HG03571 (cell line): ENCODE measurements at regions not wholly inside any gene's neighbourhood (a gene's known extent, or its start where the extent isn't known, plus 50 kb on each side); places are given as distances from the start of the nearest gene placed in this dataset.

Experiments
- ATAC-seq: cut with Tn5 transposase; IDR thresholded peaks from one replicate; pipeline ENCODE4 v1.9.1; 2021; ENCODE audit not compliant: unreplicated experiment

DNA sequence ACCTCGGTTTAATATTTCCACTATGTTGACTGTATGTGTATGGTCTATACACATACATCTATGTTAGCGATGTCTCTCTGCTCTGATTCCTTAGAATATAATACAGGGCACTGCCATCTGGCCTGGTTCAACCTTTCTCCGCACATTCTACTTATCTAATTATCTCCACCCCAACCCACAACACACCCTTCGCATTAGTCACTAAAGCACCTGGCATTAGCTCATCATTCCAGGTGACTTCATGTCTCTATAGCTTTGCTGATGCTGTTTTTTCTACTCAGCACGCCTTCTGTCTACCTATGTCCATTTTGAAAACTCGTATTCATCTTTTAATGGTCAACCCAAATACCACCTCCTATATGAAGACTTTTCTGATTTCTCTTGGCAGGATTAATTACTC, 425.2 kb upstream of the RASGEF1B start:
- ATAC-seq, result no peak

DNA sequence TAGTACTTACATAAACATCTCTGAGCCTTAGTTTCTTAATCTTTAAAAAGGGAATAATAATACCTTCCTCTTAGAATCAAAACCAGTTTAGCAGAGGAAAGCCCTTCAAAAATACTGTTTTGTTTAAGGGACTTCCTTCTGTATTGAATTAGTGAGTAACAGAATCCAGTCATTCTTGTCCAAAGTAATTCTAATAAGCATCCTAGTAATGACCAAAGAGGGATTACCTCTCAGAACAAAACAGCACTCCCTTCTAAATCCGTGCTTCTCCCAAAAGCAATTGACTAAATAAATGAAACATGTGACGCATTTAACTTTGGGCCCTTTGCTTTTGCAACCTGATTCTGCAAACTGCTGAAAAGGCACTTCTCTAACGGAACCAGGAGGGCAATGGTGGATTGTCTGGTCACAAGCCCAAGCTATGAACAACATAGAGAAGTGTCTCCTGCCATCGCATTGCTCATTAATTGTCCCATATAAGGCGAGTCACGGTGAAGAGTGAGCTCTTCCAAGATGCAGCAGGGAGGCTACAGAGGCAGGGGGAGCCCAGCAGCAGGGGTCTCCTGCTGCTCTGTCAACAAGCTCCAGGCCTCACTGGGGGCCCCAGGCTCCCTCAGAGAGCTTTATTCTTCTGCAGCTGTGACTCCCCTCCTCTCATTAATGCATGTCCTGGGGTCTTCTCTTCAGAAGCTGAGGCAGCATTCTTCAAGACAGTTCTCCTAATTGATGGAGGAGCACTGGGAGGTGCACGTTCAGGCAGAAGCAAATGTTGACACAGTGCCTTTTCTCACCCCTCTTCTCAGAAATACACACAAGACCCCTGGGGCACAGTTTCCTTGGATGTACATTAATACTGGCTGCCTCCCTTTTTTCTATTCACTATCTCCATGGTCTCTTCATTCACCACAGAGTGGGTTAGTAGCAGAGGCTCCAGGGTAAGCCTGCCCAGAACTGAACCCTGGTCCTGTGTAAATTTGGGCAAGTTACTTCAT, 419.6 kb upstream of the RASGEF1B start:
- no peak for ATAC-seq

DNA sequence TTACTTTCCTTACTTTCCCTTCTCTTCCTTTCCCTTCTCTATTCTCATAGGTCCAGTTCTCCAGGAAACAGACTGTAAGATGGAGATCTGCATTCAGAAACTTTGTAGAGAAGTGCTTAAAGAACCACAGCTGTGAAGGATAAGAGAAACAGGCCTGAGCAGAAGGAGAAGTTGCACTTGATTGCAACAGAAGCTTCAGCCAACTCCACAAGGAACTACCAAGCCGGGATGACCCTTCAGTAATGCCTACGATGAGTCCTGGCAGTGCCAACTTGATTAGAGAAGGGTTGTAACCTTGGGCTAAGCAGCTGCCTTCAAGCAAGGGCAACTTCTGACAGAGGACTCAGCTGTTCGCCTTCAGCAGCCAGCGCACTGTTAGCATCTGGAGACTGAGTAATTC, 413.3 kb upstream of the RASGEF1B start:
- ATAC-seq, result no peak

DNA sequence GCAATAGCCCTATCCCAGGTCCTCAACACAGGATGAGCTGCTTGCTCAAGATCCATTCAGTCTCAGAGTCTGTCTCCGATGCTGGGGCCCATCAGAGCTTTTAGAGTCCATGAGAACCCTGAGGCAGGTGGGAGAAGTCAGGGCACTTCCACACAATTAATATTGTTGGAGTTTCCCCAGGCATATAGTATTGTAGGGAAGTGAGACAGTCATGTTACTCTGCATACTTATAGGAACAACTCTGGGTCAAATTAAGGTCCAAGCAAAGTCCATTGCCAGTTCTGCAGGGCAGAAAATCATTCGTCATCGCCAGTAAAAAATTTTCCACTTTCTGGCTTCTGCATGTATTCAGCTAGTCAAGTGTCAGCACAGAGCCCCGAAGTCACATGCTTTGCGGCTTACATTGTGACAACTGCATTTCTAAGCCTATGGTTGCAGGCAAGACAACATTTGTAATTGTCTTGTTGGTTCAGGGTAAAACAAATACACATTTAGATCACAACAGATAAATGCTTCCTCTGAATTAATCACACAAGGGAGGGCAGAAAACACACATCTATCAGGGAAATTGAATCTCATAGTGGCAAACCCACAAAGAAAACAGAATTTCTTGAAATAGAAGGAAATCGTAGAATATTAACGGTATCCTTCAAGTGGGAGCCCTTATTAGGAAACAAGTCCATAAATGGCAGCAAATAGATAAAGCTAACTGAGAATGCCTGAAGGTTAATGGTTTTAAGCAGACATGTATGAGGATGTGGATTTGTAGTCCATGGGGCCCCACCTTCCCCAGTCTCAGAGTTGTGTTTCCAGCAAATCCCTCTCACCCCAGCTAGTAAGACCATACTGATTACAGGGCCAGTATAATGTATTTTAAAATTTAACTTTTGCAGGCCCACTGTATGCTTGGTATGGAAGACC, 412.1 kb upstream of the RASGEF1B start:
- no peak for ATAC-seq

DNA sequence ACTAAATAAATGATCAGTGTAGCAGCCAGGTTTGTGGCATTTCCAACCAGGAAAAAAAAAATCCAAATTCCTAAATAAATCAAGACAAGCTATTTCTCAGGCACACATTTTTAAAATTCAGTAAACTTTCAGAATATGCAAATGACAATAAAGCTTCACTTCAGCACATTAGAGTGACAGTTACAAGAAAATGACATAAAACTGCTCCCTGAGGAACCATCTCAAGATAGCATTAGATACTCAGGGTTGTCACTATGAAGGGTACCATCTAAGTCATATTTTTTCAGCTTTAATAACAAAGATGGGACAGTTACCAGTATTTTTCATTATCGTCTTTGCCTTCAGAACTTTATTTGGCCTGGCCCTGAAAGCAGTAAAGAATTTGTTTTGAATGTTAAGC, 411.3 kb upstream of the RASGEF1B start:
- ATAC-seq, result no peak

DNA sequence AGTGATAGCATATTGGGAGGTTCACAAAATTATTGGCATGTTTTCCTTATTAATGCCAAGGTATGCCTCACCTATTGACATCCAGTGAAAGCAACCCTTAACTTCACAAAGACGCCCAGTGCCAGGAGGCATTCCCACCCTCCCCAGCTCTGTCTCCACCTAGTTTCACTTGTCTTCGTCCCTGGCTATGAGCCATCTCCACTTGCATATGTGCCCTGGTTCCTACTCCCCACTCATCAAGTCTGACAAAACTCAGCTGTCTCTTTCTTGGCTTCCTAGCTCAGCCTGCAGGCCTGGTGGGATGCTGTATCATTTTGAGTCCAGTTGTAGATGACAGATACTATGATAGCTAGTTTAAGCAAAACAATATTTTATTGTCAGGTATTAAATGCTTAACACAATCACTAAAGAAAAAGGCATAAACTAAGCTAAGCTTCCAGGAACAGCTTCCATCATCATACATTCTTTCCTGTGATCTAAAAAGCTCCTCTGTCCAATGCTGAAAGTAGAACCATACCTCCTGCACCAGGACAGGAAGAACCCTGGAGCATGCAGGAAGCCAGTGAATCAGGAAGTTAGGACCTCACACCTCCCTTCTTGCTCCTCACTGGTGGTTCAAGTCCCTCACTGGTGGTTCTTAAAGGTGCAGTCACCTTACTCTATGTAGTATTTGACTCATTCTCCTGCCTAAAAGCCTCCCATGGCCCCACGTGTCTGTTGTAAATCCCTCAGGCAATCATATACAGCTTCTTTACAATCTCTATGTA, 410.3 kb upstream of the RASGEF1B start:
- no peak for ATAC-seq

DNA sequence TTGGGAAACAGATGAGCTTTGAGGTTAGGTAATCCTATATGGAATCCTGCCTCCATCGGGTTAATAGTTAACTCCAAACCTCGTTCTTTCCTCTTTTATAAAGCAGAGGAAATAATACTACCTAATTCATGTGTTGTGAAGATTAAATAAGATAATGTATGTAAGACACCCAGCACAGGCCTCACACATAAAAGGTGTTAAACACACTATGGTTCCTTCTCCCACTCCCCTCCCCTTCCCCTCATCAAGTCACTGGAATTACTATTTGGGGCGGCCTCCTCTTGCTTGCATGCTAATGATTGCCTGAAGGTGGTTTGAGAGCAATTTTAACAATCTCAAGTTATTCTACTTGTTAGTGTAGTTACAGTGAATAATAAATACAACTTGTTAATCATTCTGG, 404.4 kb upstream of the RASGEF1B start:
- no peak for ATAC-seq

DNA sequence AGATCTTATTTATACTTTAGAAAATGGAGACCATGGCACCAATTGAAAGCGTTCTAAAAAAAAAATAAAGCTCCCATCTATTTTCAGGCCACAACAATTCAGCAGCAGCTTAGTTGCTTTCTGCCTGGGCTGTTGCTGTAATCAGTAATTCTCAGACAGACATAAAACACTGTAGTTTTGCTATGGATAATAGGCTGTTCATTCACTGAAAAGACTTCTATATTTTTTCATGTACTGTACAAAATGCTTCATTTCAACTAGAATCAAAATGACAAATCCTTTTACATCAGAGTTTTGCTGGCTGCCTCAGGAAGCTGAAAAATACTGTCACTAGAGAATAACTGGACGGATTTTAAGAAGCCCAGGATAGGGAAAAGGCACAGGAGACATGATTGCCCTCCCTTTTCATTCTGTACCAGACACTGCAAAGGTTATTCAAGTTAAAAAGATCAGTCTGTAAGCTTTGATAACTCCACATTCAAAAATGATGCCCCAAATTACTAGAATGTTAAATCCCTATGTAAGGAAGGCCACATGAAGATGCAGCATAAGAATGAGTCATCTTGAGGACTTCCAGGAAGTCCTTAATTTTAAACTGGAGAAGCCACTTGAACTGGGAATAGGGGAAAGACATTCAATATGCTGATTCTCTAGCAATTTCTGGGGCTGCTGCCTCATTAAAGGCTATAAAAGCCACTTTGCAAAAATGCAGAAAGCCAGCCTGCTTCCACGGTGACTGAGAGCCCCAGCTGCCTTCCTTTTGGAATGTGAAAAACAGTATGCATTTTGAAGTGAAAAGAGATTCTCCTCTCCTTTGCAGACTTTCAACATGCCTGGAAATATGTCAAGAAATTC, 403.2 kb upstream of the RASGEF1B start:
- no peak for ATAC-seq

DNA sequence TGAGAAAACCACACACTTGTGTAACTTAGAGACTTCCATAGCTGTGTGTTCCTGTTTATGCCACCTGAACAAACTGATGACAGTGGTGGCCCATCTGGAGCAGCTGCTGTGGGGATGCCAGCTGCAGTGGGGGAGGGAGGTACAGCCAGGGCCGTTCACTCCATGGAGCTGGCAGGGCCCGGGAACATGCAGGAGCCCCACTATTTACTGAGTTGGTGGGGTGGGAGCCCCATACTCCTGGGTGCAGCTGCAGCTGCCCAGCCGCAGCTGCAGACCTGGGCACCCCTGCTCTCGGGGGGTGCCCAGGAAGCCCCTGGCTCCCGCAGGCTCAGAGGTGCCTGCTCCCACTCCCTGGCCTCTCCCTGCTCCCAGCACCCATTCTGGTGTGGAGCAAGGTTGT, 398.6 kb upstream of the RASGEF1B start:
- no peak for ATAC-seq

DNA sequence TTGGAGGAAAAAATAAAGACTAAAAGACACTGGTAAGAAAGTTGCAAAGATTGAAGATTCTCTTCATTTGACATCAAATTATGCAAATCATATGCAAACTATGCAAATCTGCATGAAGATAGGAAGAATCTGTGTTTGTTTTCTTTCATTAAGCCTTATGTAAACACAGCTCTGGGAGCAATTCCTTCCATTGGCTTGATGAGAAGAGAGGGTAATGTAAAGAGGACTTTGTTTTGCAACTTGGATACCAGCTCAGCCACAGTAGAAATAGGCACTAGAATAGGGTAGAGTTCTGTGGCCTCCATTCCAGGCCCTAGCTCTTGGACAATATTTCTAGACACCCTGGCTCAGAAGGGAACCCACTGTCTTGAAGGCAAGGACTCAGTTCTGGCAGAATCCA, 388.4 kb upstream of the RASGEF1B start:
- ATAC-seq, result no peak

DNA sequence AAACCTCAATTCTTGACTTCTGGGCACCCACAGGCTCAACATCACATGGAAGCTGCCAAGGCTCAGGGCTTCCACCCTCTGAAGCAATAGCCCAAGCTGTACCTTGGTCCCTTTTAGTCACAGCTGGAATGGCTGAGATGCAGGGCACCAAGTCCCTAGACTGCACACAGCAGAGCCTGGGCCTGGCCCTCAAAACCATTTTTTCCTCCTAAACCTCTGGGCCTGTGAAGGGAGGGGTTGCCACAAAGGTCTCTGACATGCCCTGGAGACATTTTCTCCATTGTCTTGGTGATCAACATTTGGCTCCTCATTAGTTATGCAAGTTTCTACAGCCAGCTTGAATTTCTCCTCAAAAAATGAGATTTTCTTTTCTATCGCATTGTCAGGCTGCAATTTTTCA, 382.7 kb upstream of the RASGEF1B start:
- no peak for ATAC-seq

DNA sequence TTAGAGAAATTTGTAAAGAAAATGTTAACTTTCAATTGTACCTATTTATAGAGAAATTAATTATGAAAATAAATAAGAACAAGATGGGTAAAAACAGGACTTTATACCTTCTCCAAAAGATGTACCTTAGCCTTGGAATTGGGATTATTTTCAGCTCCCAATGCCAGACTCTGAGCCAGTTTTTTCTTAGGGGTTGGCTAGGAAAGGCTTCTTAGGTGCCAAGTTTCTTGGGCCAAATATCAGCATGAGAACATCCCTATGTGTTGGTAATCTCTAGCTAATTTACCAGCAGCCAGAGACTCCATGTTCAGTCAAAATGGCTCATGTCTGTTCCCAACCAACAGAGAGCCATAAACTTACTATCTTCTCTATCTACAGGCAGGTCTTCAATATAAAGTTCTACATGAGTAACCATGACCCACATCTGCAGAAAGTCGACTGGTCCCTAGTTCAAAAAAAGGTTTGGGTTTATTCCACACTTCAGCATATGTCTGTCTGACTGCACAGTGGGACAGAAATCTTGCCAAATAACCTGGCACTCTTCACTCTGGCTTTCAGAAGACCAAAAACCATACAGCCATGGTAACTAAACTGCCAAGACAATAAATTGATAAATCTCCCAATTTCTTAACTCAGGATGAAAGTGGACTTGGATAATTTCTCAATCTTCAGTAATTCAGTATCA, 380.5 kb upstream of the RASGEF1B start:
- no peak for ATAC-seq

DNA sequence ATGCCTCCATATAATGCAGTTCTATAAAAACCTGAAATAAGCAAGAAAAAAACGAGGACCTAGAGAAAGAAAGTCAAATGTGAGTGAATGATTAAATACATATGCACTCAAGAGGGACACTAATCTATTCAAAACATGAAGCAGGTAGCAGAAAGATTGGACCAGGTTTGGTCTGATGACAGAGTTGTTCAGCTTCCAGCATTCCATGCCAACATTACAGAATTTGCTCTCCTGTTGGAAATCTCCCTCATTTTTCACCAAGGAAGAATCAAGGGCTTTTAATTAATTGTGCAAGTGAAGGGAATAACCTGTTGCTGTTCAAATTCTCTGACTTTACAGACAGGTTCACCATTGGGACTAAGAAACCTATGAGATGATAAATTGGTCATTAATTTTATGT, 379.0 kb upstream of the RASGEF1B start:
- no peak for ATAC-seq

DNA sequence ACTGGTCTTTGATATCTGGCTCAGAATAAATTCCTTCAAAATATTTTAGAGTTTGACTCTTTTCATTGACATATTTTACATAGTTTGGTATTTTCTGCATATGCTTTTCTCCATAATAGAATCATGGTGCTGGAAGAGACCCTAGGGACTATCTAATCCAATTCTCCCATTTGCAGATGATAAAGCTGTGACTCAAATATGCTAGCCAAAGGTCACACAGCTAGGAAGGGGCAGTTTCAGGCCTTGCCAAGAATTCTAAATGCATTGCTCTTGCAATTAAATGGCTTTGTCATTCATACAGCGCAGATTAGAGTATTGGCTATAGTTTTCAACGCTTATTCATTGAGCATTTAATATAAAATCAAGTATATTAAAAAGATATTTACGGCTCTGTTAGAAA, 374.1 kb upstream of the RASGEF1B start:
- ATAC-seq, result no peak

DNA sequence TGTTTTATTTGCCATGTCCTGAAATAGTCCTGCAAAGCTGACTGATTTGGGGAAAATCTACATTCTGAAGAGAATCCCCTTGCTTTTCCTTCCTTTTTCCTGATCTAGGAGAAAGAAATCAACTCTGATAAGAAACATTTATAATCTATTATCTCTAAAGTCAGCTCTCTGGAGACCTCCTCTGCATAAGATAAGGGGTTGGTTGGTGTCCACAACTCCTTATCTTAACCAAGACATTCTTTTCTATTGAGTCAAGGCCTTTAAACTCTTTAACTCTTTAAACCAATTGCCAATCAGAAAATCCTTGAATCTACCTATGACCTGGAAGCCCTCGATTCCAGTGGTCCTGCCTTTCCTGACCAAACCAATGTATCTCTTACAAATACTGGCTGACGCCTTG, 373.6 kb upstream of the RASGEF1B start:
- ATAC-seq, result no peak

DNA sequence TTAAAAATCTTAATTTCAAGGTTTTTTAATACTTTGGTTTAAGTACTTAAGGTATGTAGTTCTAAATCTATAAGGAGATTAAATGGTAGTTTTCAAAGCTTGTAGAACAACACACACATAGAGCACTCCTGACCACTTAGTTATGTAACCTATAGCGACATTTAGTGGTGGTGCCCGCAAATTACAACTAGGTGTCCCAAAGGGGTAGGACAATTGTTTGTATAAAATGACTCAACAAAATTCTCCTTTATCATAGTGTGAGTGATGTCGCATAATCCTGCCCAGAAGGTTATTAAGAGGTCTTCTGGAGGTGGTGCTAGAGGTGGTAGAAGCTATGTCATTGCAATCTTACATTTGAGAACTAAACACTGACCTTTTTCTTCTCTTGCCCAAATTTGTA, 373.0 kb upstream of the RASGEF1B start:
- ATAC-seq, result peak; percentile 82

DNA sequence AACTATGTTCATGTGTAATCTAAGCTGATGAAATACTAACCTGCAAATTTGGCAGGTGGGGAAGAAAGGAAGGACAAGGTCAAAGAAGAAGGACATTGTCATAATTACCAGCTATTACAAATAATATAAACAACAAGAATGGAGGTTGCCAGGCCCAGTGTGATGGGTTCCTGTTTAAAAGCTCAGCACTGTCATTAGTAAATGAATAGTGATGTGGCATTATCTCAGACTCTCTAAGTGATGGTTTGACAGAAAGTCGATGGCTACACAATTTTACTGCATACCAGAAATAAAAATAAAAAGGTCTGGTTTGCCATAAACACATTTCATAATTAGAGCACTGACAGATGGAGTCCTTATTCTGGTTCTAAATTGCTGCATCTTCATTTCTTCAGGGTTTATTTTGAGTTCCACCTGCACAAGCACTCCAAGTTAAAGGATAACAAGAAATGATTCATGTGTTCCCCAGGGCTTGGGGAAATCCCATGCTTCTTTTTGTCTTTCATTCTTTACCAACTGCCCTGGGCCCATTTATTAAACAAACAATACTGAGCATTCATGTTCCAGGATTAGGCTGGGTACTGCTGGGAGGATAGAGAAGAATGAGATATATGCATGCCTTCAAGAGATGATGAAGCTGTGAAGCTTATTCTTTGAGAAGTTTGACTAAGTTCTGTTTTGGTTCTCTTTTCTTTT, 367.8 kb upstream of the RASGEF1B start:
- ATAC-seq, result no peak

DNA sequence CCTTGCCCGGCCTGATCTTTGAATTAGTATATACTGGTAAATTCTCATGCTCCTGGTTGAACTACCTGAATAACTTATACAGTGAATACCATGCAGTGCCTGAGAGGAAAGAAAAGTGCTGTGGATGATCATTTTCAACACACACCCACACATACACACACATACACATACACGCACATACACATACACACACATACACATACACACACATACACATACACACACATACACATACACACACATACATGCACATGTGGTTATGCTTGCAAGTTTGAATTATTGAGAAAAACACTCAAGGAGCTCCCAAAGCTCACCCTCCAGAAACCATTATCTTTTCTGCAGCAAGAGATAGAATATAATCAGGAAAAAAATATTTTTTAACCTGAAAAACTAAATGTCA, 366.9 kb upstream of the RASGEF1B start:
- no peak for ATAC-seq

DNA sequence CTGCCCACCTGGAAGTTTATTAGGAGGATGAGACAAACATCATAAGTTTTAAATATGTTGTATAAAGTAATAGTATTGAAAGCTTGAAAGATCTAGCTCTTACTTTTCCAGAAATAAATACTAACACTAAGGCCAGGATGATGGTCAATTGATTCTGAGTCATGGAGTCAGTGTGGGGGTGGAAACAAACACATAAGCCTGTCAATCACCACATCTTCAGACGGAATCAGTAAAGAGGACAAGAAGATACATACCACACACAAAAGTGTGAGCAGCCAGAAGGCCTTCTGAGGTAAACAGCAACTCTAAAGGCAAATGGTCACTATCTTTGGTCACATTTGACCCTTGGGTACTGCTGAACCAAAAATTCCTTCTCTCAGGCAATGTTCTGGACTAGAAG, 365.0 kb upstream of the RASGEF1B start:
- no peak for ATAC-seq
